CD8-positive, alpha-beta memory T cell (primary cell): ENCODE measurements at regions not wholly inside any gene's neighbourhood (a gene's known extent, or its start where the extent isn't known, plus 50 kb on each side); places are given as distances from the start of the nearest gene placed in this dataset.

Experiments used
- CTCF ChIA-PET: fragments of 350-600 bp; sonication (Branson Sonifier 250); formaldehyde crosslinking; loops from one replicate; lab custom pipeline; 2021; ENCODE audit warnings: antibody characterized with exemption; lab: Charles Lee
- POLR2A ChIA-PET: fragments of 350-600 bp; sonication (Branson Sonifier 250); formaldehyde crosslinking; loops from one replicate; lab custom pipeline; 2021; ENCODE audit warnings: antibody characterized with exemption; lab: Charles Lee
- DNase-seq, 5 donors: peaks; one replicate each; pipeline versions ENCODE4 v3.0.0 to v3.0.0-alpha.2; 2020 to 2022; ENCODE audit warnings: mixed read lengths in 1 of 5
- H3K27ac ChIP-seq: one replicate; pipeline ENCODE4 v1.7.0; 2013; ENCODE audit warnings: low read depth, mild to moderate bottlenecking, low read length, moderate library complexity
- H3K27me3 ChIP-seq: 2 replicates; pipeline ENCODE4 v1.7.0; 2013; ENCODE audit warnings: low read length, mild to moderate bottlenecking; ENCODE audit not compliant: insufficient read depth, poor library complexity, severe bottlenecking
- H3K36me3 ChIP-seq: 2 replicates; pipeline ENCODE4 v1.7.0; 2013; ENCODE audit warnings: mild to moderate bottlenecking, low read length, moderate library complexity; ENCODE audit not compliant: insufficient read depth
- H3K4me1 ChIP-seq: 2 replicates; pipeline ENCODE4 v1.7.0; 2013; ENCODE audit warnings: mild to moderate bottlenecking, low read length, moderate library complexity; ENCODE audit not compliant: insufficient read depth
- H3K4me3 ChIP-seq: 2 replicates; pipeline ENCODE4 v1.7.0; 2013; ENCODE audit warnings: mild to moderate bottlenecking, low read length
- H3K9me3 ChIP-seq: 2 replicates; pipeline ENCODE4 v1.7.0; 2013; ENCODE audit warnings: mild to moderate bottlenecking, low read length
- H3K27ac Mint-ChIP-seq, 8 donors: one replicate each; pipeline ENCODE4 v1.8.0; 2020 to 2021; ENCODE audit warnings: mixed read lengths in 8 of 8, mild to moderate bottlenecking in 6 of 8, inconsistent platforms in 3 of 8, moderate library complexity in 3 of 8
- H3K27me3 Mint-ChIP-seq, 2 donors: one replicate each; pipeline ENCODE4 v1.8.0; 2020 to 2021; ENCODE audit warnings: mixed read lengths in 2 of 2, mild to moderate bottlenecking in 1 of 2, moderate library complexity in 1 of 2
- H3K36me3 Mint-ChIP-seq, 3 donors: one replicate each; pipeline ENCODE4 v1.8.0; 2020 to 2021; ENCODE audit warnings: mixed read lengths in 3 of 3, inconsistent platforms in 1 of 3, mild to moderate bottlenecking in 1 of 3
- H3K4me1 Mint-ChIP-seq, 3 donors: one replicate each; pipeline ENCODE4 v1.8.0; 2020 to 2021; ENCODE audit warnings: mixed read lengths in 3 of 3, inconsistent platforms in 1 of 3, mild to moderate bottlenecking in 1 of 3
- H3K4me3 Mint-ChIP-seq, 7 donors: one replicate each; pipeline ENCODE4 v1.8.0; 2020 to 2021; ENCODE audit warnings: mixed read lengths in 7 of 7, mild to moderate bottlenecking in 6 of 7, moderate library complexity in 4 of 7, inconsistent platforms in 2 of 7
- H3K9me3 Mint-ChIP-seq, 5 donors: one replicate each; pipeline ENCODE4 v1.8.0; 2020 to 2022; ENCODE audit warnings: mixed read lengths in 5 of 5, mild to moderate bottlenecking in 3 of 5, moderate library complexity in 2 of 5, inconsistent platforms in 1 of 5

GRCh38 chr7:155368894-155369600, 71.4 kb downstream of the INSIG1 start:
- Histone ChIP-seq H3K36me3 (no peaks in the 10 kb centered on the region), H3K4me3 (no peak overlapping the region), H3K9me3 (no peaks in the 10 kb centered on the region), H3K27me3 (peaks cover 22% of the 10 kb centered on the region), H3K4me1 (no peaks in the 10 kb centered on the region), H3K27ac (no peak overlapping the region)
- ChIA-PET CTCF (no interaction called here), POLR2A (no interaction called here)
- H3K27me3 Mint-ChIP-seq = peaks cover 29 to 54% of the 10 kb centered on the region in 2 donors
- DNase-seq = peak in 1 of 5 donors; percentile 28
- H3K27ac Mint-ChIP-seq = peak overlapping the region in 1 of 8 donors; percentile 43
- no peak overlapping the region for H3K4me3 Mint-ChIP-seq
- peaks cover 10 to 17% (median 12%) of the 10 kb centered on the region in 3 donors for H3K4me1 Mint-ChIP-seq
- H3K36me3 Mint-ChIP-seq = no peaks in the 10 kb centered on the region
- peaks cover 0 to 2% (median 0%) of the 10 kb centered on the region in 5 donors for H3K9me3 Mint-ChIP-seq

- ChIA-PET POLR2A (no interaction called here), CTCF (no interaction called here)
- H3K27me3 ChIP-seq = peaks cover 22% of the 10 kb centered on the region
- Mint-ChIP-seq H3K9me3 (peaks cover 0 to 2% (median 0%) of the 10 kb centered on the region in 5 donors), H3K4me3 (no peak overlapping the region), H3K27me3 (peaks cover 32 to 50% of the 10 kb centered on the region in 2 donors), H3K4me1 (peaks cover 13 to 23% (median 14%) of the 10 kb centered on the region in 3 donors), H3K27ac (peak overlapping the region in 1 of 8 donors; percentile 43), H3K36me3 (no peaks in the 10 kb centered on the region)
- no peak overlapping the region for H3K27ac ChIP-seq
- no peak overlapping the region for H3K4me3 ChIP-seq
- no peaks in the 10 kb centered on the region for H3K36me3 ChIP-seq
- peak in 1 of 5 donors; percentile 13 for DNase-seq
- H3K4me1 ChIP-seq = no peaks in the 10 kb centered on the region
- H3K9me3 ChIP-seq = no peaks in the 10 kb centered on the region
Measured at GRCh38 chr7:155369766-155370165, 72.1 kb downstream of the INSIG1 start.

DNA sequence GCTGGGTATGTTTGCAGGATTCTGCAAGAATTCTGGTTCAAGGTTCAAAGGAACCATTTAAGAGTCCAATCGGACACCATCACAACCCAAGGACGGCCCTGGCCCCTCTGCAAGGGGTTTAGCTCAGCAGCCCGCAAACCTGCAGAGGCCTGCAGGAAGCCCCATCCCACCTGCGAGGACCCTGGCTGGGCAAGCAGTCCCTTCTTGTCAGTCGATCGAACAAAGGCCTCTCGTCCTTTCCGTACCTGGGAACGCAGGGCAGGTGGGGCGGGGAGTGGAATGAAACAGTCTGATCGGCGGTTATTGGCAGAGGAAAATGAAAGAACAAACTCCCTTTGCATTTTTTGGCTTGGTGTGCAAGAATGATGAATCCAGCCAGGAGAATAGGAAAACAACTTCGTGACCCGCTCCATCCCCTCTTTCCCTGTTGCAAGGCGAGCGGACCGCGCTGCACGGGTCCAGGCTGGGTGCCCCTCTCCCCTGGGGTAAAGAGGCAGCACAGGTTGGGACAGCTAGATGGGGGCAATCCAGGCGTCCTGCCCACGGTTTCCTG, 73.7 kb downstream of the INSIG1 start:
- Mint-ChIP-seq H3K9me3 (peaks cover 0 to 2% (median 0%) of the 10 kb centered on the region in 5 donors), H3K4me3 (peak overlapping the region in 1 of 7 donors; percentile 44), H3K4me1 (peaks cover 25 to 39% (median 30%) of the 10 kb centered on the region in 3 donors), H3K36me3 (no peaks in the 10 kb centered on the region), H3K27me3 (peaks cover 43 to 59% of the 10 kb centered on the region in 2 donors), H3K27ac (no peak overlapping the region)
- peaks cover 10% of the 10 kb centered on the region for H3K4me1 ChIP-seq
- no peaks in the 10 kb centered on the region for H3K36me3 ChIP-seq
- POLR2A ChIA-PET = no interaction called here
- no peaks in the 10 kb centered on the region for H3K9me3 ChIP-seq
- no peak overlapping the region for H3K4me3 ChIP-seq
- peaks cover 23% of the 10 kb centered on the region for H3K27me3 ChIP-seq
- DNase-seq = peak in 1 of 5 donors; percentile 38
- CTCF ChIA-PET = interaction anchor here (1.2 to 1.6 kb wide), 2 partner anchors 7 to 9 kb away, joined by 3 to 5 read pairs; no protein-coding TSS in a partner anchor
- no peak overlapping the region for H3K27ac ChIP-seq

GRCh38 chr7:155371884-155372781, 74.5 kb downstream of the INSIG1 start:
- no peaks in the 10 kb centered on the region for H3K9me3 ChIP-seq
- Mint-ChIP-seq H3K36me3 (no peaks in the 10 kb centered on the region), H3K4me3 (peak overlapping the region in 1 of 7 donors; percentile 45), H3K27ac (no peak overlapping the region), H3K4me1 (peaks cover 25 to 39% (median 30%) of the 10 kb centered on the region in 3 donors), H3K9me3 (peaks cover 0 to 2% (median 0%) of the 10 kb centered on the region in 5 donors), H3K27me3 (peaks cover 44 to 66% of the 10 kb centered on the region in 2 donors)
- POLR2A ChIA-PET = no interaction called here
- peak in 1 of 5 donors; percentile 38 for DNase-seq
- H3K4me1 ChIP-seq = peaks cover 10% of the 10 kb centered on the region
- H3K27ac ChIP-seq = no peak overlapping the region
- CTCF ChIA-PET = interaction anchor here (1.2 to 1.6 kb wide), 2 partner anchors 8 to 9 kb away, joined by 3 to 5 read pairs; no protein-coding TSS in a partner anchor
- peaks cover 24% of the 10 kb centered on the region for H3K27me3 ChIP-seq
- no peak overlapping the region for H3K4me3 ChIP-seq
- H3K36me3 ChIP-seq = no peaks in the 10 kb centered on the region

- peaks cover 0 to 2% (median 0%) of the 10 kb centered on the region in 5 donors for H3K9me3 Mint-ChIP-seq
- DNase-seq = no peak
- no peaks in the 10 kb centered on the region for H3K9me3 ChIP-seq
- ChIA-PET POLR2A (no interaction called here), CTCF (interaction anchor here (1.2 to 1.6 kb wide), 2 partner anchors 8 to 9 kb away, joined by 3 to 5 read pairs; no protein-coding TSS in a partner anchor)
- no peak overlapping the region for H3K27ac ChIP-seq
- H3K4me3 ChIP-seq = no peak overlapping the region
- peaks cover 49 to 73% of the 10 kb centered on the region in 2 donors for H3K27me3 Mint-ChIP-seq
- peaks cover 32% of the 10 kb centered on the region for H3K27me3 ChIP-seq
- H3K4me1 ChIP-seq = peaks cover 10% of the 10 kb centered on the region
- peak overlapping the region in 5 of 7 donors; percentile 45 to 69 (median 61) for H3K4me3 Mint-ChIP-seq
- peaks cover 27 to 45% (median 30%) of the 10 kb centered on the region in 3 donors for H3K4me1 Mint-ChIP-seq
- no peaks in the 10 kb centered on the region for H3K36me3 Mint-ChIP-seq
- peak overlapping the region in 1 of 8 donors; percentile 3 for H3K27ac Mint-ChIP-seq
- H3K36me3 ChIP-seq = no peaks in the 10 kb centered on the region
Measured at GRCh38 chr7:155372782-155373358, 75.2 kb downstream of the INSIG1 start.

DNA sequence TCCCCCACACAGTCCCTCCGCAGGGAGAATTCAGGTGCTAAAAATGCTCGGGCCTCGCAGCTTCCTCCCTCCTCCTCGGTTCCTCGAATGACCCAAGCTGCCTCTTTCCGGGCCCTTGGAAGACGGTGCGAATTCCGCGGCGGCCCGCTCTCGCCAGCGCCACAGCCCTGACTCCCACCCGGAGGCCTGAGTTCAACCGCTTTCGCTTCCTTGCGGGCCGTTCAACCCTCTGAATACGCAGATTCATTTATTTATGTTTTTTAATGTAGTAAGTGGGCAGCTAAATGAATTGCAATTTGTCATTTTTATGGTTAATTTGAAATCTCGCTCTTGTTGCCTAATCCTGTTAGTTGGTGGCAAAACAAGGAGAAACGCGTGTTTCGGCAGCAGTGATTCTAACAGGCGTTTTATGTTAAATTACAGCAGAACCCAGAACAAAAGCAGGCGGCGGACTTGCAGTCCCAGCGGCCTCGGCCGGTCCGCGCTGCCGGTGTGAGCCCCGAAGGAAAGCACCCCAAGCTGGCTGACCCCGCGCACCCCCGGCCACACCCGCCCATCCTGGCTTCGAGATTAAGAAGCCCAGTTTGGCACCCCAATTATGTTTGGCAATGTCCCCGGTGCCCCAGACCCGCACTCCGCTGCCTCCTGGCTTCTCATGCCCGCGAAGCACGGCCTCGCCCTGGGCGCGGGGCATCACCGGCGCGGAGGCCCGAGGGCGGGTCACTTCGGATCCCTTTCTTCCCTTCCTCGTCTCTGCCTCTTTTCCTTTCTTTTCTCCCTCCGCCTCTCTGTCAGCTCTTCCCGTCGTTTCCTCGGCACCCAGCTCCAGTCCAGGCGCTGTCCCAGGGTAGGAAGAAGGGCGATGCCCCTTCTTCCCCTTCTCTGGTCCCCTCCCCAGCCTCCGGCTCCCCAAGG, 75.9 kb downstream of the INSIG1 start:
- Histone ChIP-seq H3K27me3 (peaks cover 39% of the 10 kb centered on the region), H3K27ac (no peak overlapping the region), H3K9me3 (no peaks in the 10 kb centered on the region), H3K36me3 (no peaks in the 10 kb centered on the region), H3K4me3 (no peak overlapping the region), H3K4me1 (peaks cover 10% of the 10 kb centered on the region)
- Mint-ChIP-seq H3K27ac (peak overlapping the region in 1 of 8 donors; percentile 3), H3K27me3 (peaks cover 51 to 79% of the 10 kb centered on the region in 2 donors), H3K4me3 (peak overlapping the region in 6 of 7 donors; percentile 59 to 84 (median 64)), H3K4me1 (peaks cover 27 to 51% (median 30%) of the 10 kb centered on the region in 3 donors), H3K36me3 (no peaks in the 10 kb centered on the region), H3K9me3 (peaks cover 0 to 1% (median 0%) of the 10 kb centered on the region in 5 donors)
- no peak for DNase-seq
- CTCF ChIA-PET = no interaction called here
- POLR2A ChIA-PET = no interaction called here
